NCI-H1417 treated with DMSO at 0.1 percent for 48 hours (cell line): ENCODE measurements at regions not wholly inside any gene's neighbourhood (a gene's known extent, or its start where the extent isn't known, plus 50 kb on each side); places are given as distances from the start of the nearest gene placed in this dataset.

ENCODE experiments used
- DNase-seq: peaks from one replicate; lab custom pipeline; 2025; lab: John Stamatoyannopoulos, UW

DNA sequence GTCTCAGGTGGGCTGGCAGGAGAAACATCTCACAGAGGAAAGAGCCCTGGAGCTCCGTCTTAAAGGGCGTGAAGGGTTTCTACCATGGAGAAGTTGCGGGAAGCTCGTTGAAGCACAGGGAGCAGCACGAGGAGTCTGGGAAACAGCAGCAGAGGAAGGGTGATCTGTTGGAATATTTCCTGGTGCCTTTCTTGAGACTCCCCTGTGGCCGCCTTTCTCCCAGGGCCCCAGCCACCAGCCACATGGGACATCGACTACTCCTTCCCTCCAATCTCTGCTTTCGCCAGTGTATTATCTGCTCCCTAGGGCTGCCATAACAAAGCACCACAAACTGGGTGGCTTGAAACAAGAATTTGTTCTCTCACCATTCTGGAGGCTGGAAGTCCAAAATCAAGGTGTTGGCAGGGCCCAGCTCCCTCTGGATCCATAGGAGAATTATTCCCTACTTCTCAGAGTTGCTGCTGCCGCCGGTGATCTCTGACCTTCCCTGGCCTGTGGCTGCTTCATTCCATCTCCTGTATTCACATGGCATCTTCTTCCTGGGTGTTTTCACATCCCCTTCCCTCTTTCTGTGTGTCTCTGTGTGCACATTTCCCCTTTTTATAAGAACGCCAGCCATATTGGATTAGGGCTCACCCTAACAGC, 152.8 kb upstream of the GSC start:
- DNase-seq, result no peak

- DNase-seq, result no peak
Observed at GRCh38 chr14:94921882-94922585, 152.1 kb upstream of the GSC start.

DNA sequence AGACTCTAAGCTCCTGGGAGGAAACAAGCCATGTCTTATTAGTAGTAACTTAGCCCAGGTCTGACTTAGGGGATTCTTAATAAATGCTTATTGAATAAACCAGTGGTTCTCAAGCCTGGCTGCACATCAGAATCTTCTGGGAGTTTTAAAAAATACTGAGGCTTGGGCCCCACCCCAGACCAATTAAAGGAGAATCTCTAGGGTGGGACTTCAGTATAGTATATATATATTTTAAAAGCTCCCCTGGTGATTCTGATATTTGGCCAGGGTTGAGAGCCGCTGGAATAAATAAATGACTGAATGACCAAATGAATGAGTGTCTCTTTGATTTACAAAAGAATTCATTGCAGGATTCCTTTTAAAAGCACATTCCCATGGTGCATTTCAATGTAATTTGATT, 151.5 kb upstream of the GSC start:
- DNase-seq, result no peak

DNA sequence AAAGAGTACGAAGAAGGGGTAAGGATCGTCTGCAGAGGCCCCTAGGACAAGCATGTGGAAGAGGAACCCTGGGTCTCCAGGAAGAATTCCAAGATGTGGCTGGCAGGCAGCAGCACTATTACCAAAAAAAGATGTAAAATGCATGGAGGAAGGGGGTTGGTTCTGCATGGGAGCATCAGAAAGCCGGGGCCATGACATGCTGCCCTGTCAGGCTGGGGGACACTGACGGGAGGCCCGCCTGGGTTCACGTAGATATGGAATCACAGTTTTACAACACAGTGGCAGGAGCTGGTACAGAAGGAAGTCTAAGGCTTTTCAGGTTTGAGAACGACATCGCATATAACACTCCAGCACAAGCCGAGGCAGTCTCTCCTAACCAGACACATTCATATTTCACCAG, 150.0 kb upstream of the GSC start:
- DNase-seq, result no peak

GRCh38 chr14:94918896-94919295, 149.0 kb upstream of the GSC start:
- no peak for DNase-seq

DNA sequence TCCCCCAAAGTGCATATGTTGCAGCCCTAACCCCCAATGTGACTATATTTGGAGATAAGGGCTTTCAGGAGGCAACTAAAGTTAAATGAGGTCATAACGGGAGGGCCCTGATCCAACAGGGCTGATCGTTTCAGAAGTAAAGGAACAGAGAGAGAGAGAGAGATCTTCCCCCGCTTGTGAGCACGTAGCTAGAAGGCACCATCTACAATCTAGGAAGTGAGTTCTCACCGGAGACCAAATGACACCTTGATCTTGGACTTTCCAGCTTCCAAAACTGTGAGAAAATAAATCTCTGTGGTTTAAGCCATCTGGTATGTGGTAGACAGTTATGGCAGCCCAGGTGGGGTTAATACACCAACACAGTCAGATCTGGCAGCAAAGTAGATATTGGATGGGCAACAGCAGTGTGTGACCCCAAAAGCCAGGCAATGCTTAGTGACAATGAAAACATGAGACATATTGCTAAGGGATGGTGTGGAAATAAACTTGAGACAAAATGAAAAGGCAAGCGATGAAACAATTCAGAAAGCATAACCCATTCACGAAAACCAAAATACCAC, 147.2 kb upstream of the GSC start:
- DNase-seq, result no peak

DNA sequence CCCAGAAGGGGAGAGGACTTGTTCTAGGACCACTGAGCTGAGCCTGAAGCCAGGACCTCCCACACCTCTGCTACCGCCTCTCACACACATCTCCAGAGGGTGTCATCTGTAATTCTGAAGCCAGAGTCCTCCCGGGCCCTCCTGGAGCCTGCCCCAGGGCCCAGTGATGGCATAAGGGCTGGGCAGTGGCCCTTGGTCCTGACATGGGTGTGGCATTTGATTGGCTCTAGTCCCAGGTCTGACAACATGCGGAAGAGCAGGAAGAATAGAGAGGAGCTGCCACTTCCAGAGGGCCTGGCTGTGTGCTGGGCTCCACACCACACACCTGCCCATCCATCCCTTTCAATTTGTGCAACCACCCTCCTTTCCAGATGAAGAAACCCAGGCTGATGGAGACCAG, 144.3 kb upstream of the GSC start:
- no peak for DNase-seq

GRCh38 chr14:94907626-94908261, 137.8 kb upstream of the GSC start:
- no peak for DNase-seq

- no peak for DNase-seq
Observed at GRCh38 chr14:94906991-94907587, 137.2 kb upstream of the GSC start.

- DNase-seq, result no peak
Observed at GRCh38 chr14:94906577-94906976, 136.7 kb upstream of the GSC start.

DNA sequence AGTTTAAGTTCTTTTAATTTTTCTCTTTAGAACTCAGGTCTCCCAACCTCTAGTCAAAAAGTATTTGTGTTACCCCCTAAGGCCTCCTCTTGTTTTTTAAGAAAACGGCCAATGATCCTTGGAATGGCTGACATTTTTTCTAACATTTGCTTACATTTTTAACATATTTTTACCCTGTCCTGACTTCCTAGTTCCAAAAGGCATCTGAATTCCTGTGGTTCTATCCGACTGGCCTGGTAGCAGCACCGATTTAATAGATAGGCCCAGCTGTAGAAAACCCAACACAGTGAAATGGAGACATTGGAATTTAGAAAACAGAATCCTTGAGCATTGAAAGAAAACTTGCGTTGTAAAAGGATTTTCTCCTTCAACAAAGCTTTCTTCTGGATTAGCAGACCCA, 134.7 kb upstream of the GSC start:
- DNase-seq, result no peak

DNA sequence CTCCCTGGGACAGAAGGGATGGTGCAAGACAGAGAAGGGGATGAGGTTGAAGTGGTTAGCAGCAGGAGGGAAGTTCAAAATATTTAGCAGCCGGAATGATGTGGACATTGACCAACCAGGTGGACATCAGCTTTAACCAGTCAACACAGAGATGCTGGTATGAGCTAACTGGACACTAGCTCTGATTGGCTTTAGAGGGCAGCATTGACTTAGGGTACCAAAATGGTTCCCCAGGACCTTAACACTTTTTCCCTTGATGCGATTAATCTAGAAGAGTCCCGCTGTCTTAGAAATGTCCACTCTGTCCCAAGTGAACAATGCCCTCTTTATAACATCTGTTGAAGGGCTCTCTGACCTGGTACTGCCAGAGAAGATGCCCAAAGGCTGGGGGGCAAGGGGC, 134.0 kb upstream of the GSC start:
- DNase-seq, result no peak

GRCh38 chr14:94903338-94903737, 133.4 kb upstream of the GSC start:
- no peak for DNase-seq

DNA sequence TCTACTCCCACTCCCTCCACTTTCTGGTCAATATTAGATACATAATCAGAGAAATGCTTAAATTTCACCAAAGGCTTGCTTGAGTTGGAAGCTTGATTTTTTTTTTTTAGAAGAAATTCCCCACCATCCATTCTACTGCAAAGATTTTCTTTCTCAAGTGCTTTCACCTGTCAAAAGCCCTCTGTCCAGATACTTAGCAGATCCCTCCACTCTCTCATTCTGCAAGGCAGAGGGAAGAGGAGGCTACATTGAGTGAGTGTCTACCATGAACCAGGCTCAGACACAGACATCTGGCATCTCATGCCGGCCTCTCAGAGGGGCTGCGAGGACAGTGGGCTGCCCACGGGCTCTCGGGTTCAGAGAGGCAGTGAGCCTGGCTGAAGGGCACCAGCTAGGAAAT, 127.6 kb upstream of the GSC start:
- DNase-seq, result no peak

- no peak for DNase-seq
Observed at GRCh38 chr14:94897082-94897481, 127.2 kb upstream of the GSC start.

DNA sequence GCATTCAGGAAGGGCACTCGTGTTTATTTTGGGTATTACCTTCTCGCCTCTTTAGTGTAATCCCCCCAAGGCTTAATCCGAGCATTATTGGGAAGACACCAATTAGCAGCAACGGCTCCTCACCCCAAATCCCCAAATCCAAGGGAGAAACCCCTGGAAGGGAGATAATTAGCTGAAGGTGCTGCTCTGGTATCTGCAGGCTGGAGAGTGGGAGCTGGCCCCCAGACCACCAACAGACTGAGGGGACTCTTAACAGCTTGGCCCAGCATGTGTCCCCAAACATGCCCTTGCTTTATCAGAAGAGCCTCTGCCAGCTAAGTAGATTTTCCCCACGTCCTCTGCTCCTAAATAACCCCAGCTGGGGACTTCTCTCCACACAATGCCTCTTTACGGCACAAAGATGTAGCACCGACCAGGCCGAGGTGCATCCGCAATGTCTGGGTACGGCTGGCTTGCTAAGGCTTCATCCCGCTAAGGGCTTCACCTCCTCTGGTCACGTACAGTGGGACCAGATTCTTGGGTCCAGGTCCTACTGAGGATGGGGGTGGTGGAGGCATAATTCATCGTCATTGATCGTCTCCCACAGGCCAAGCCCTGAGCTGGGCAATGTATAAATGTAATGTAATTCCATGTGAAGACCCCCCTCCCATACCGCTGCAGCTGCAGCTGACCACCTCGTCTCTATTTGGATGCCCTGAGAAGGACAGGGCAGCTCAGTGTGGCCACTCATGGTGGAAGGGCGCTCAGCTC, 123.7 kb upstream of the GSC start:
- no peak for DNase-seq

GRCh38 chr14:94890785-94891184, 120.9 kb upstream of the GSC start:
- DNase-seq, result no peak

DNA sequence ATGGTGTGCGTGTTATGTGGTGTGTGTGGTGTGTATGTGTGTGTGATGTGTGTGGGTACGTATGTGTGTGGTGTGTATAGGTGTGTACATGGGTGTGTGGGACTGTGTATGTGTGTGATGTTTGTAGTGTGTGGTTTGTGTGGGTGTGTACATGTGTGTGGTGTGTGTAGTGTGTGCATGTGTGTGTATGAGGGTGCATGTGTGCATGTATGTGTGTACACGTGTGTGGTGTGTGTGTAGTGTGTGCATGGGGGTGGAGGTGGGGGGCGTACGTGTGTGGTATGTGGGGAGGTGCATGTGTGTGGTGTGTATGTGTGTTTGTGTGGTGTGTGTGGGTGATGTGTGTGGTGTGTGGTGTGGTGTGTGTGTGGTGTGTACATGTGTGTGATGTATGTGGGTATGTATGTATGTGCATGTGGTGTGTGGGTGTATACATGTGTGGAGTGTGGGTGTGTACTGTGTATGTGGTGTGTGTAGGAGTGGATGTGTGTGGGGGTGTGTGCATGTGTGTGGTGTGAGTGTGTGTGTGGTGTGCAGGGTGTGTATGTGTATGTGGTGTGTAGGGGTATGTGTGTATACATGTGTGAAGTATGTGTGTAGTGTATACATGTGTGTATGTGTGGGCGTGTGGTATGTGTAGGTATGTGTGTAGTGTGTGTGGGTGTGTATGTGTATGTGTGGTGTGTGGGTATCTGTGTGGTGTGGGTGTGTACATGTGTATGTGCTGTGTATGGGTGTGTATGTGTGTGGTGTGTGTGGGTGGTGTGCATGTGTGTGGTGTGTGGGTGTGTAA, 119.8 kb upstream of the GSC start:
- no peak for DNase-seq

GRCh38 chr14:94888121-94888520, 118.2 kb upstream of the GSC start:
- DNase-seq, result no peak

DNA sequence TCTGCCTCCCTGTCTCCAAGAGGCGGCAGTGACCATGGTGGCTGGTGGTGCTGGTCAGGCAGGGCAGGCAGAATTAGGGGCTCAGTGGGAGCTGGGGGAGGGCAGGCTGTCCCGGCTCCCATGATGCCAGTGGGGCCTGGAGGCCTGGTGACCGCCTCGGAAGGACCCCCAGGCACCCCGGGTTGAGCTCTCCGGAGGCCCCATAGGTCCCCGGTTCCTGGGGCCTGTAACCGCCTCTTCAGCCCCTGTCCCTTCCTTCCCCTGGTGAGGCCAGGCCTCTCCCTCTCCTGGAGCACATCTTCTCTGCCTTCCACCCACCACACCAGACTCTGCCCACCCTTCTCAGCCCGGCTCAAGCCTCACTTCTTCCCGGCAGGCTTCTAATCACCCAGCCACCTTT, 117.7 kb upstream of the GSC start:
- no peak for DNase-seq

- DNase-seq, result no peak
Observed at GRCh38 chr14:94886931-94887330, 117.0 kb upstream of the GSC start.
